ENCODE measurements at regions not wholly inside any gene's neighbourhood (a gene's known extent, or its start where the extent isn't known, plus 50 kb on each side); places are given as distances from the start of the nearest gene placed in this dataset.
"Not testable (repeated sequence)": the region's sequence is repeated elsewhere in the genome, so short reads cannot be mapped to it uniquely, and the experiment has no call there.

DNA sequence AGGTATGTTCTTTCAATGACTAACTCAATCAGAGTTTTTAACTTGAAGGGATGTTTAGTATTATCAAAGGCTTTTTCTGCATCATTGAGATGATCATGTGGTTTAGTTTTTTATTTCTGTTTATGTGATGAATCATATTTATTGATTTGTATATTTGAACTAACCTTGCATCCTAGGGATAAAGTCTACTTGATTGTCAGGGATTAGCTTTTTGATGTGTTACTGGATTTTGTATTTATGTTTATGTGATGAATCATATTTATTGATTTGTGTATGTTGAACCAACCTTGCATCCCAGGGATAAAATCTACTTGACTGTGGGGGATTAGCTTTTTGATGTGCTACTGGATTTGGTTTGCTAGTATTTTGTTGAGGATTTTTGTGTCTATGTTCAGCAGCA, 615.4 kb upstream of the GRID2 start:
- H3K27ac ChIP-seq (ENCODE audit: low read length): no peak overlapping the region
- no peak overlapping the region for H3K4me2 ChIP-seq (ENCODE audit: insufficient read depth, low read length)
- no peak overlapping the region for H3K4me3 ChIP-seq (ENCODE audit: low read depth in 1 of 2, low read length in 2 of 2)
- H4K20me1 ChIP-seq (ENCODE audit: insufficient read depth, low read length): no peaks in the 10 kb centered on the region
- H3K9ac ChIP-seq (ENCODE audit: low read depth, low read length): no peak overlapping the region
- TF ChIP-seq EZH2 (IDR thresholded peaks at IDR 0.05; ENCODE audit: borderline replicate concordance, low read depth, low read length, severe bottlenecking) (no peak), CTCF (IDR thresholded peaks at IDR 0.05; ENCODE audit: borderline replicate concordance, extremely low read depth, low read length, poor library complexity, severe bottlenecking) (no peak)
- DNase-seq (no peak), ATAC-seq (ENCODE audit: insufficient read depth, low read depth) (no peak)
- H3K4me1 ChIP-seq (ENCODE audit: insufficient read depth, low read length): no peaks in the 10 kb centered on the region
- H3K9me3 ChIP-seq (ENCODE audit: insufficient read depth, low read length, severe bottlenecking): no peaks in the 10 kb centered on the region
- no peaks in the 10 kb centered on the region for H3K36me3 ChIP-seq (ENCODE audit: insufficient read depth, low read length)
- no peaks in the 10 kb centered on the region for H3K79me2 ChIP-seq (ENCODE audit: insufficient read depth, low read length)
- H2AFZ ChIP-seq (ENCODE audit: low read depth, low read length): no peak overlapping the region
- no peaks in the 10 kb centered on the region for H3K27me3 ChIP-seq (ENCODE audit: insufficient read depth, low read length, poor library complexity)

DNA sequence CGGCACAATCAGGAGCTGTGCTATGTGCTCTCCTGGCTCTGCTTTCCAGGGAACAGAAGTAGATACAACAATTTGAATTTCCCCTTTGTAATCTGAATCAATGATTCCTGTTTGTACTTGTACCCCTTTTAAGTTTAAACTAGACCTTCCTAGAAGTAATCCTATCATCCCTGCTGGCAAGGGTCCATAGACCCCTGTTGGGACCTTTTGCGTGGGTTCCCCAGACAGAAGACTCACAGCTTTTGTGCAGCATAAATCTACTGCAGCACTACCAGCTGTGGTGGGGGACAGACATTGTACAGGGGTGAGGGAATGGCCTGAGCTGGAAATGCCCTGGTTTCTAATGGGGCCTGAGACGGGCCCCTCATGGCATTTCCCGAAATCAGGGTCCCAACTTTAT, 604.1 kb upstream of the GRID2 start:
- H3K4me1 ChIP-seq (ENCODE audit: insufficient read depth, low read length); H3K79me2 ChIP-seq (ENCODE audit: insufficient read depth, low read length); H3K36me3 ChIP-seq (ENCODE audit: insufficient read depth, low read length); H3K27me3 ChIP-seq (ENCODE audit: insufficient read depth, low read length, poor library complexity); H4K20me1 ChIP-seq (ENCODE audit: insufficient read depth, low read length); ATAC-seq (ENCODE audit: insufficient read depth, low read depth); H3K27ac ChIP-seq (ENCODE audit: low read length); H2AFZ ChIP-seq (ENCODE audit: low read depth, low read length); H3K4me3 ChIP-seq (ENCODE audit: low read depth in 1 of 2, low read length in 2 of 2); H3K9me3 ChIP-seq (ENCODE audit: insufficient read depth, low read length, severe bottlenecking); H3K9ac ChIP-seq (ENCODE audit: low read depth, low read length); H3K4me2 ChIP-seq (ENCODE audit: insufficient read depth, low read length); DNase-seq: not testable (repeated sequence)

DNA sequence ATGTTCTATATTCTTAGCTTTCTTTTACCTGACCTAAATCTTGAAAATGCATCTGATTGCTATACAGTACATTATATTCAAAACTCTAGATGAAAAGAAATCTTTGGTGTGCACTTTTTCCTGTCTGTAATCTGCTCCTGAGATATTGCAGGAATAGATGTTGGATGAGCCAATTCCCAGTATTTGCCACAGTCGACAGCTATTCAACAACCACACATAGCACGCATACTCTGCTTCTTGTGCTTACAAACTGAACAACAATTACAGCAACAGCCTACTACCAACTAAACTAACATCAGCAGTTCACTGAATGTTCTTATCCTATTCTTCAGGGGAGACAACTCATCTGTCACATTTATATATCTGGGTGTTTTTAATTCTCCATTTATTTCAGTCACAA, 573.9 kb upstream of the GRID2 start:
- no peak overlapping the region for H3K4me2 ChIP-seq (ENCODE audit: insufficient read depth, low read length)
- H3K79me2 ChIP-seq (ENCODE audit: insufficient read depth, low read length): no peaks in the 10 kb centered on the region
- H3K27ac ChIP-seq (ENCODE audit: low read length): no peak overlapping the region
- no peak overlapping the region for H2AFZ ChIP-seq (ENCODE audit: low read depth, low read length)
- no peaks in the 10 kb centered on the region for H4K20me1 ChIP-seq (ENCODE audit: insufficient read depth, low read length)
- ATAC-seq (ENCODE audit: insufficient read depth, low read depth) (no peak), DNase-seq (no peak)
- no peak for TF ChIP-seq CTCF (IDR thresholded peaks at IDR 0.05; ENCODE audit: borderline replicate concordance, extremely low read depth, low read length, poor library complexity, severe bottlenecking)
- no peak overlapping the region for H3K9ac ChIP-seq (ENCODE audit: low read depth, low read length)
- H3K4me3 ChIP-seq (ENCODE audit: low read depth in 1 of 2, low read length in 2 of 2): no peak overlapping the region
- no peaks in the 10 kb centered on the region for H3K9me3 ChIP-seq (ENCODE audit: insufficient read depth, low read length, severe bottlenecking)
- no peaks in the 10 kb centered on the region for H3K36me3 ChIP-seq (ENCODE audit: insufficient read depth, low read length)
- H3K4me1 ChIP-seq (ENCODE audit: insufficient read depth, low read length): no peaks in the 10 kb centered on the region
- H3K27me3 ChIP-seq (ENCODE audit: insufficient read depth, low read length, poor library complexity): no peaks in the 10 kb centered on the region

GRCh38 chr4:91734682-91735081, 569.1 kb upstream of the GRID2 start:
- Histone ChIP-seq H3K27me3 (ENCODE audit: insufficient read depth, low read length, poor library complexity) (no peaks in the 10 kb centered on the region), H3K4me3 (ENCODE audit: low read depth in 1 of 2, low read length in 2 of 2) (no peak overlapping the region), H3K4me1 (ENCODE audit: insufficient read depth, low read length) (no peaks in the 10 kb centered on the region), H4K20me1 (ENCODE audit: insufficient read depth, low read length) (no peaks in the 10 kb centered on the region), H3K79me2 (ENCODE audit: insufficient read depth, low read length) (no peaks in the 10 kb centered on the region), H3K36me3 (ENCODE audit: insufficient read depth, low read length) (no peaks in the 10 kb centered on the region), H3K9me3 (ENCODE audit: insufficient read depth, low read length, severe bottlenecking) (no peaks in the 10 kb centered on the region), H3K9ac (ENCODE audit: low read depth, low read length) (no peak overlapping the region), H3K4me2 (ENCODE audit: insufficient read depth, low read length) (no peak overlapping the region), H2AFZ (ENCODE audit: low read depth, low read length) (no peak overlapping the region), H3K27ac (ENCODE audit: low read length) (no peak overlapping the region)
- DNase-seq (no peak), ATAC-seq (ENCODE audit: insufficient read depth, low read depth) (no peak)
- TF ChIP-seq CTCF (IDR thresholded peaks at IDR 0.05; ENCODE audit: borderline replicate concordance, extremely low read depth, low read length, poor library complexity, severe bottlenecking) (no peak), EZH2 (IDR thresholded peaks at IDR 0.05; ENCODE audit: borderline replicate concordance, low read depth, low read length, severe bottlenecking) (no peak)

GRCh38 chr4:91738831-91739230, 564.9 kb upstream of the GRID2 start:
- H3K9ac ChIP-seq (ENCODE audit: low read depth, low read length); H3K9me3 ChIP-seq (ENCODE audit: insufficient read depth, low read length, severe bottlenecking); H3K27me3 ChIP-seq (ENCODE audit: insufficient read depth, low read length, poor library complexity); DNase-seq; H3K4me2 ChIP-seq (ENCODE audit: insufficient read depth, low read length); H3K36me3 ChIP-seq (ENCODE audit: insufficient read depth, low read length); H4K20me1 ChIP-seq (ENCODE audit: insufficient read depth, low read length); H3K4me3 ChIP-seq (ENCODE audit: low read depth in 1 of 2, low read length in 2 of 2); H3K4me1 ChIP-seq (ENCODE audit: insufficient read depth, low read length); H2AFZ ChIP-seq (ENCODE audit: low read depth, low read length); H3K27ac ChIP-seq (ENCODE audit: low read length); ATAC-seq (ENCODE audit: insufficient read depth, low read depth); H3K79me2 ChIP-seq (ENCODE audit: insufficient read depth, low read length): not testable (repeated sequence)
